Fibroblast of mammary gland (primary cell): ENCODE measurements at regions not wholly inside any gene's neighbourhood (a gene's known extent, or its start where the extent isn't known, plus 50 kb on each side); places are given as distances from the start of the nearest gene placed in this dataset.

Source experiments
- DNase-seq: peaks from one replicate; pipeline ENCODE4 v3.0.0-alpha.2; 2010; ENCODE audit warnings: low read depth
- H3K4me3 ChIP-seq: 2 replicates; pipeline ENCODE4 v1.5.1; 2011; ENCODE audit warnings: low read depth, mild to moderate bottlenecking, low read length, moderate library complexity; ENCODE audit not compliant: control insufficient read depth
- TF ChIP-seq, protein P1 (sequence below): conservative IDR thresholded peaks from 2 replicates; pipeline ENCODE4 v1.5.1; 2011; ENCODE audit warnings: low read depth, low read length, inconsistent platforms; ENCODE audit not compliant: control insufficient read depth, insufficient read depth

DNA sequence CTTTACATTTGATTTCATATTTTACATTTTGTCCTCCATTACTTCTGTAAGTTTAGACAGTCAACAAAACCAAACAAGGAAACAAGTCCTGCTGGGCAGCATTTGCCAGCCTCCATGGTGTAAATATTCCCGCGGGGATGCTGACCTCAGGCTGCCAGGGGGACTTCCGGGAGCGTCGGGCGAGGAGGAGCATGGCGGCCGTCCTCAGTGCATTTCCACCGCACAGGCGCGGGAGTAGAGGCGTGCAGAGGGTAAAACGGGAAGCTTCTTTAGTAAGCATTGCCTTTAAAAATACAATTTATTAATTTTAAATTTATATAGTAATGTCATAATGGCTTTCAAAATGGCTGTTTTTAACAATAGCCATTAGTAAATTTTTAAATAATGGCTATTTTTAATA is 385.3 kb upstream of the IRX4 start:
- no peak overlapping the region for H3K4me3 ChIP-seq
- TF ChIP-seq, protein P1, sequence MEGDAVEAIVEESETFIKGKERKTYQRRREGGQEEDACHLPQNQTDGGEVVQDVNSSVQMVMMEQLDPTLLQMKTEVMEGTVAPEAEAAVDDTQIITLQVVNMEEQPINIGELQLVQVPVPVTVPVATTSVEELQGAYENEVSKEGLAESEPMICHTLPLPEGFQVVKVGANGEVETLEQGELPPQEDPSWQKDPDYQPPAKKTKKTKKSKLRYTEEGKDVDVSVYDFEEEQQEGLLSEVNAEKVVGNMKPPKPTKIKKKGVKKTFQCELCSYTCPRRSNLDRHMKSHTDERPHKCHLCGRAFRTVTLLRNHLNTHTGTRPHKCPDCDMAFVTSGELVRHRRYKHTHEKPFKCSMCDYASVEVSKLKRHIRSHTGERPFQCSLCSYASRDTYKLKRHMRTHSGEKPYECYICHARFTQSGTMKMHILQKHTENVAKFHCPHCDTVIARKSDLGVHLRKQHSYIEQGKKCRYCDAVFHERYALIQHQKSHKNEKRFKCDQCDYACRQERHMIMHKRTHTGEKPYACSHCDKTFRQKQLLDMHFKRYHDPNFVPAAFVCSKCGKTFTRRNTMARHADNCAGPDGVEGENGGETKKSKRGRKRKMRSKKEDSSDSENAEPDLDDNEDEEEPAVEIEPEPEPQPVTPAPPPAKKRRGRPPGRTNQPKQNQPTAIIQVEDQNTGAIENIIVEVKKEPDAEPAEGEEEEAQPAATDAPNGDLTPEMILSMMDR, result no peak
- no peak for DNase-seq

DNA sequence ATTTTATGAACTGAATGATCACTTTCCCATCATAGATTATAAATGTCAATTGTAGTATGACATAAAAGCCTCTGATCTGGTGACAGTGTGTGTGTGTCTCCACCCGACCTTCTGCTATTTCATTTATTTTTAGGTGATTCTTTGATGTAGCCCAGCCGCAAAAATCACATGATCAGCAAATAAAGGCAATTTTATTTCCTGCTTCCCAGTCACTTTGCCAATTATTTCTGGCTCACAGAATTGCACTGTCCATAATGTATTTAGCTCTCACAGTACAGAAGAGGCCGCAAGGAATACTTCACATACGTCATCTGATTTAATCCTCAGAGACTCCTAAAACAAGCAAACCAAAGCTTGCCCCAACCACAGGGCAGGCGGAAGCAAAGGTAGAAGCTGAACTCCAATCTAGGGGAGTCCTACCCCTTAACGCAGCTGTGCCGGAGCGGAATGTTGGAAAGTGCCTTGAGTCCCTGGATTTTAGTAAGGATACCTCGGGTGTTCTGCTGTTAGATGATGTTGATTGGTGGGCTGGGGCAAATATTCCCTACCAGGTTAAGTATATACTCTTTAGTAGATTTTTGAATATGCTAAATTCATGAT is 384.0 kb upstream of the IRX4 start:
- TF ChIP-seq, protein P1, result no peak
- H3K4me3 ChIP-seq, result no peak overlapping the region
- DNase-seq, result no peak

DNA sequence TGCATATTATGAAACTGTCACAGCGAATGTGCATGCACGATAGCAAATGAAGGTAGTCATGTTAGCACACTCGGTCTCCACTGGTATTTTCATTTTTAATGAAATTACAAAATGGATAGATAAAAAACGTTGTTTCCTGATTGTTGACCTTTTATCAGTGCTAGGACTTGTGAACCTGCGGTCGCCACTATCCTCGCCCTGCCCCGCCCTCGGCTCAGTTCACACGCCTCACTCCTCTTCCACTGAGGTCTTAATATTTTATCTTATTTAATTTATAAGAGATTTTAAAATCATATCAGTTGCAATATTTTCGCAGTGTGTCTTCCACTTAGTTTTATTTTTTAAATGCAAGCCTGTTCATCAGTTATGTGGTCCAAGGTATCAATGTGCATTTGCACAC is 382.6 kb upstream of the IRX4 start:
- DNase-seq, result no peak
- H3K4me3 ChIP-seq, result no peak overlapping the region
- TF ChIP-seq, protein P1, result no peak

DNA sequence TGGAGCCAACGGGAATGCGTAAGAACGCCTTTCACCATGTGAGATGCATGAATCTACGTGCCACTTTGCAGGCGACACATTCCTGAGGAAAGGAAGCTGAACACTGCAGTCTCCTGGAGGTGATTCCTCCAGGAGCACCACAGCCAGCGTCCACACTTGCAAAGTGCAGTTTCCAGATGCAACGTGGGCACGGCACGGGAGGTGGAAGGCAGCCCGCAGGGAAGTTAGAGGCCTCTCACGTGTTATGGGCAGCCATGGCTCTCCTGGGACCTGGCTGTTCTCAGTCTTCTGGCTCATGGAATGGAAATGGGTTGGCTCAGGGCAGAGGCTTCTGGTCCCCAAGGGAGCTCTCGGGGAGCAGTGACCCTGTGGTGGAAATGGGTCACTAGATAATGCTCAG is 381.0 kb upstream of the IRX4 start:
- no peak for DNase-seq
- H3K4me3 ChIP-seq, result no peak overlapping the region
- TF ChIP-seq, protein P1, result no peak

DNA sequence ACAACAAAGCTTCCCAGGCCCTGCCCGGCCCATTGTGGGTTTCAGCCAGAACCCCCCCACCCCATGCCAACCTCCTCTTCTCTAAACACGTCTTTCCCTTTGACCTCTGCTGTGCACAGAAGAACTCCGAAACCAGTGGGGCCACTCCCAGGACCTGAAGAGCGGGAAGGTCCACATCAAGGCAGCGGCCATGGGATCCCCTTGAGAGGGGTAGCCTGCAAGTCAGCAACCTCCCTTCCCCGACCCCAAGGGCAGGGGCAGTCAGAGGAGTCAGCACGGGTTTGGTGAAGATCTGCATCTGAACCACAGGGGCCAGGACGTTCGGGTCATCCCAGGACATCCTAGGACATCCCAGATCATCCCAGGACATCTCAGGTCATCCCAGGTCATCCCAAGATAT is 379.9 kb upstream of the IRX4 start:
- TF ChIP-seq, protein P1, result no peak
- no peak overlapping the region for H3K4me3 ChIP-seq
- DNase-seq, result no peak

DNA sequence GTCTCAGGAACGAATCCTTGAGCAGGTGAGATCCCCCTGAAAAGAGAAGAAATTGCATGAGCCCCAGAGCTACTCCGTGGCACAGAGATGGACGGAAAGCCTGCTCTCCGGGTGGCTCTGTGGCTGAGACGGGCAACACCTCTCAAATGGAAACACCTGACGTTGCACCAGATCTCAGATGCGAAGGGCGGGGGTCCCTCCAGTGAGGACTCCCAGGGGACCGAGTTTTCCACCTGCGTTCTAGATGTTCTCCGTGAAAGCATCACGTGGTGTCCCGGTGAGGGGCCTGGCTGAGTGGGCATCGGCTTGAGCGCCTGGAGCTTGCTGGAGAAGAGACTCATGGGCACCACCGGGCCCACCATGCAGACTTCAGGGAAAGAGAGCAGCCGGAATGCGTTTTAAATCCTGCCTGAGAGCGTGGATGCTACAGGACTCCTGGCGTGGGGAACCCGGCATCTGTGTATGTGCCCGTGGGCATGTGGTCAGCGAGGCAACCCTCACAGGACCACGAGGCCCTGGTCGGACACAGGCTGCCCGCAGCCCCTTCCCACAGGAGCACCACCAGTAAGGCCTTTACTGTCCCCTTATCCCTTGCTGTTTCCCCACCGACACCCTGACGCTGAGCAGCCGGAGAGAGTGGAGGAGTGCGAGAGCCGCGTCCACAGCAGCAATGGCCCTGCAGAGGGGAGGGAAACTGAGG is 378.4 kb upstream of the IRX4 start:
- DNase-seq, result no peak
- TF ChIP-seq, protein P1, result no peak
- H3K4me3 ChIP-seq, result no peak overlapping the region
